Activated T-helper 1 cell treated with anti-CD3 and anti-CD28 coated beads, Interleukin-12 subunit alpha, Interleukin-12 subunit beta, Interleukin-2, Interleukin-4 antibody, amounts not matched to agents 30 ng/mL and 10 ng/mL and 1 ng/mL, durations not matched to agents 14 hours and 24 hours and 36 hours (primary cell): ENCODE measurements at regions not wholly inside any gene's neighbourhood (a gene's known extent, or its start where the extent isn't known, plus 50 kb on each side); places are given as distances from the start of the nearest gene placed in this dataset.
"Not testable (repeated sequence)": the region's sequence is repeated elsewhere in the genome, so short reads cannot be mapped to it uniquely, and the experiment has no call there.

Experiments
- DNase-seq: peaks from one replicate; pipeline ENCODE4 v3.0.0; 2021; ENCODE audit warnings: low spot score
- H3K27ac Mint-ChIP-seq: one replicate; pipeline ENCODE4 v1.8.0; 2021; ENCODE audit warnings: mild to moderate bottlenecking, mixed read lengths
- H3K27me3 Mint-ChIP-seq: one replicate; pipeline ENCODE4 v1.8.0; 2022; ENCODE audit warnings: mild to moderate bottlenecking, moderate library complexity, mixed read lengths; ENCODE audit not compliant: insufficient read depth
- H3K36me3 Mint-ChIP-seq: one replicate; pipeline ENCODE4 v1.8.0; 2021; ENCODE audit warnings: low read depth, mixed read lengths
- H3K4me1 Mint-ChIP-seq: one replicate; pipeline ENCODE4 v1.8.0; 2021; ENCODE audit warnings: low read depth, mixed read lengths
- H3K4me3 Mint-ChIP-seq: one replicate; pipeline ENCODE4 v1.8.0; 2021; ENCODE audit warnings: mild to moderate bottlenecking, moderate library complexity, mixed read lengths
- H3K9me3 Mint-ChIP-seq: one replicate; pipeline ENCODE4 v1.8.0; 2021; ENCODE audit warnings: mixed read lengths
- intact Hi-C: fragments of 100-400 bp; cut with micrococcal nuclease; formaldehyde crosslinking; loops from one replicate; pipeline ENCODE4 v1.15.1; 2024

GRCh38 chrX:122269243-122269781, 914.8 kb upstream of the GRIA3 start:
- no peak for DNase-seq
- Mint-ChIP-seq H3K9me3 (no peaks in the 10 kb centered on the region), H3K36me3 (no peaks in the 10 kb centered on the region), H3K4me3 (no peak overlapping the region), H3K27ac (no peak overlapping the region), H3K27me3 (no peaks in the 10 kb centered on the region), H3K4me1 (no peaks in the 10 kb centered on the region)
- intact Hi-C loops, result no loop called here

GRCh38 chrX:122270809-122271494, 913.1 kb upstream of the GRIA3 start:
- H3K4me1 Mint-ChIP-seq, result no peaks in the 10 kb centered on the region
- H3K4me3 Mint-ChIP-seq, result no peak overlapping the region
- no peaks in the 10 kb centered on the region for H3K27me3 Mint-ChIP-seq
- H3K9me3 Mint-ChIP-seq, result no peaks in the 10 kb centered on the region
- intact Hi-C loops, result no loop called here
- no peak overlapping the region for H3K27ac Mint-ChIP-seq
- DNase-seq, result no peak
- no peaks in the 10 kb centered on the region for H3K36me3 Mint-ChIP-seq

GRCh38 chrX:122272011-122272410, 912.1 kb upstream of the GRIA3 start:
- no peak for DNase-seq
- no peaks in the 10 kb centered on the region for H3K4me1 Mint-ChIP-seq
- H3K9me3 Mint-ChIP-seq, result no peaks in the 10 kb centered on the region
- intact Hi-C loops, result no loop called here
- no peak overlapping the region for H3K27ac Mint-ChIP-seq
- H3K4me3 Mint-ChIP-seq, result no peak overlapping the region
- no peaks in the 10 kb centered on the region for H3K36me3 Mint-ChIP-seq
- no peaks in the 10 kb centered on the region for H3K27me3 Mint-ChIP-seq

DNA sequence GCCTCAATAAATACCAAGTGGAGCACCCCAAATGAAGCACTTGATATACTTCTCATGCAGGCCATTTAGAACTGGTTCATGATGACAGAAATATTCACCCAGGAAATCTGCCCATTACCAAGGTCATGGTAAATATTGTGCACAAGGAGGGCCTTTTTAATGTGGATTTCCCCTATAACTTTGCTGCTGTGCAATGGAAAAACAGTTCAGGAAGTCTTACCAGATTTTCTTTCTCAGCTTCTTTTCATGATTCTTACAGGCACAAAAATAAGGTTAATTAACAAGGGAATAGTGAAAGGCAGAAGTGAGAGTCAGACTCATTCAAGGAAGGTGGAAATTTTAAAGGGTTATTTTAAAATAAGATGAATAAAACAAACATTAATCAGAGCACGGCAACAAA, 904.3 kb upstream of the GRIA3 start:
- intact Hi-C loops, result no loop called here

GRCh38 chrX:122299822-122300221, 884.3 kb upstream of the GRIA3 start:
- H3K4me1 Mint-ChIP-seq, intact Hi-C loops, H3K27me3 Mint-ChIP-seq, H3K4me3 Mint-ChIP-seq, DNase-seq, H3K27ac Mint-ChIP-seq, H3K9me3 Mint-ChIP-seq, H3K36me3 Mint-ChIP-seq: not testable (repeated sequence)

More for the DNA sequence above, 904.3 kb upstream of the GRIA3 start:
- Mint-ChIP-seq H3K4me1 (no peaks in the 10 kb centered on the region), H3K4me3 (no peak overlapping the region), H3K36me3 (no peaks in the 10 kb centered on the region), H3K9me3 (no peaks in the 10 kb centered on the region), H3K27ac (no peak overlapping the region), H3K27me3 (no peaks in the 10 kb centered on the region)
- no peak for DNase-seq

DNA sequence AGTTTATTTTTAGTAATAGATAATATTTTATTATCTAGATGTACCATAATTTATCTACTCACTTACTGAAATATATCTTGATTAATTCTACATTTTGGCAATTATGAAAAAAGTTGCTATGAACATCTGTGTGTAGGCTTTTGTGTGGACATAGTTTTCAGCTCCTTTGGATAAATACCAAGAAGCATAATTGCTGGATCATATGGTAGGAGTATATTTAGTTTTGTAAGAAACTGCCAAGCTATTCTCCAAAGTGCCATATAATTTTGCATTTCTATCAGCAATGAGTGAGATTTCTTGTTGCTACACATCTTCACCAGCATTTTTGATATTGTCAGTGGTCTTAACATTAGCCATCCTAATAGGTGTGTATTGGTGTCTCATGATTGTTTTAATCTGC, 882.6 kb upstream of the GRIA3 start:
- intact Hi-C loops, result no loop called here
- H3K36me3 Mint-ChIP-seq, result no peaks in the 10 kb centered on the region
- no peaks in the 10 kb centered on the region for H3K4me1 Mint-ChIP-seq

GRCh38 chrX:122303761-122304160, 880.3 kb upstream of the GRIA3 start:
- no peak overlapping the region for H3K4me3 Mint-ChIP-seq
- H3K9me3 Mint-ChIP-seq, result peaks cover 5% of the 10 kb centered on the region
- intact Hi-C loops, result no loop called here
- H3K27me3 Mint-ChIP-seq, result no peaks in the 10 kb centered on the region
- H3K36me3 Mint-ChIP-seq, result no peaks in the 10 kb centered on the region
- DNase-seq, result no peak
- no peak overlapping the region for H3K27ac Mint-ChIP-seq
- H3K4me1 Mint-ChIP-seq, result no peaks in the 10 kb centered on the region

More for the DNA sequence above, 882.6 kb upstream of the GRIA3 start:
- DNase-seq, result no peak
- Mint-ChIP-seq H3K9me3 (peaks cover 5% of the 10 kb centered on the region), H3K27ac (no peak overlapping the region), H3K4me3 (no peak overlapping the region), H3K27me3 (no peaks in the 10 kb centered on the region)

- Mint-ChIP-seq H3K27me3 (no peaks in the 10 kb centered on the region), H3K36me3 (no peaks in the 10 kb centered on the region), H3K27ac (no peak overlapping the region), H3K4me3 (no peak overlapping the region), H3K4me1 (no peaks in the 10 kb centered on the region), H3K9me3 (no peaks in the 10 kb centered on the region)
- intact Hi-C loops, result no loop called here
- DNase-seq, result no peak
Measured at GRCh38 chrX:122344816-122345215, 839.3 kb upstream of the GRIA3 start.

- H3K9me3 Mint-ChIP-seq, result no peaks in the 10 kb centered on the region
- H3K27me3 Mint-ChIP-seq, result no peaks in the 10 kb centered on the region
- intact Hi-C loops, result no loop called here
- H3K4me1 Mint-ChIP-seq, result no peaks in the 10 kb centered on the region
- no peak overlapping the region for H3K4me3 Mint-ChIP-seq
- no peak for DNase-seq
- H3K27ac Mint-ChIP-seq, result no peak overlapping the region
- H3K36me3 Mint-ChIP-seq, result no peaks in the 10 kb centered on the region
Measured at GRCh38 chrX:122363112-122363795, 820.8 kb upstream of the GRIA3 start.

DNA sequence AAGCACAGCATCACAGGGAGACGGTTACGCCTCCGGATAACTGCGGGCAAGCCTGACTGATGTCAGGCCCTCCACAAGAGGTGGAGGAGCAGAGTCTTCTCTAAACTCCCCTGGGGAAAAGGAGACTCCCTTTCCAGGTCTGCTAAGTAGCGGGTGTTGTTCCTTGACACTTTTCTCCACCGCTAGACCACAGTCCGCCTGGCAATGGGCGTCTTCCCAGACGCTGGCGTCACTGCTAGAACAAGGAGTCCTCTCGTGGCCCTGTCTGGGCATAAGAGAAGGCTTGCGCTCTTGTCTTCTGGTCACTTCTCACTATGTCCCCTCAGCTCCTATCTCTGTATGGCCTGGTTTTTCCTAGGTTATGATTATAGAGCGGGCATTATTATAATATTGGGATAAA, 808.5 kb upstream of the GRIA3 start:
- H3K4me1 Mint-ChIP-seq, H3K4me3 Mint-ChIP-seq, H3K36me3 Mint-ChIP-seq, DNase-seq, H3K9me3 Mint-ChIP-seq, H3K27ac Mint-ChIP-seq, H3K27me3 Mint-ChIP-seq, intact Hi-C loops: not testable (repeated sequence)

DNA sequence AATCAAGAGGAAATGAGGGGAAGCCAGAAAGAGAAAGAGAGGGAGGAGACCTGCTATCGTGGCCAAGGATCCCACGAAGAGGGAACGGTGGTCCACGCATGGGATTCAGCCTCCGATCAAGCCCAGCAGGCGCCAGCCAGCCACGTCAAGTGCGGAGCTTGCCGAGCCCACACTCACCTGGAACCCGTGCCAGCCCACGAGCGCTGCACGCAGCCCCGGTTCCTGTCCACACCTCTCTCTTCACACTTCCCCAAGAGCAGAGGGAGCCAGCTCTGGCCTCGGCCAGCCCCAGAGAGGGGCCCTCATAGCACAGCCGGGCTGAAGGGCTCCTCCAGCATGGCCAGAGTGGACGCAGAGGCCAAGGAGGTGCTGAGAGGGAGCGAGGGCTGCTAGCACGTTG, 795.1 kb upstream of the GRIA3 start:
- no peak overlapping the region for H3K27ac Mint-ChIP-seq
- no peaks in the 10 kb centered on the region for H3K4me1 Mint-ChIP-seq
- H3K9me3 Mint-ChIP-seq, result peaks cover 6% of the 10 kb centered on the region
- H3K27me3 Mint-ChIP-seq, result no peaks in the 10 kb centered on the region
- no peaks in the 10 kb centered on the region for H3K36me3 Mint-ChIP-seq
- H3K4me3 Mint-ChIP-seq, result no peak overlapping the region
- intact Hi-C loops, result no loop called here
- DNase-seq, result no peak

GRCh38 chrX:122418758-122419157, 765.3 kb upstream of the GRIA3 start:
- no peaks in the 10 kb centered on the region for H3K36me3 Mint-ChIP-seq
- H3K4me1 Mint-ChIP-seq, result no peaks in the 10 kb centered on the region
- no peak for DNase-seq
- intact Hi-C loops, result no loop called here
- H3K9me3 Mint-ChIP-seq, result no peaks in the 10 kb centered on the region
- no peak overlapping the region for H3K27ac Mint-ChIP-seq
- no peaks in the 10 kb centered on the region for H3K27me3 Mint-ChIP-seq
- no peak overlapping the region for H3K4me3 Mint-ChIP-seq

- Mint-ChIP-seq H3K9me3 (no peaks in the 10 kb centered on the region), H3K4me3 (no peak overlapping the region), H3K4me1 (no peaks in the 10 kb centered on the region), H3K27ac (no peak overlapping the region), H3K36me3 (no peaks in the 10 kb centered on the region), H3K27me3 (no peaks in the 10 kb centered on the region)
- intact Hi-C loops, result no loop called here
- DNase-seq, result no peak
Measured at GRCh38 chrX:122421434-122422121, 762.5 kb upstream of the GRIA3 start.
